Transverse colon (tissue), 3 donors: ENCODE measurements at regions not wholly inside any gene's neighbourhood (a gene's known extent, or its start where the extent isn't known, plus 50 kb on each side); places are given as distances from the start of the nearest gene placed in this dataset.

Source experiments
- CTCF ChIP-seq, 5 experiments: fragments of 200-600 bp in 3 of 5; fragments of 450-650 bp in 2 of 5; sonication (generic) in 3 of 5; IDR thresholded peaks; 1 replicate in 2 of 5; 2 replicates in 3 of 5; pipeline ENCODE4 v1.5.1; 2016 to 2017; ENCODE audit warnings: antibody characterized with exemption in 5 of 5, inconsistent platforms in 3 of 5, mild to moderate bottlenecking in 2 of 5, moderate library complexity in 1 of 5
- POLR2A ChIP-seq: fragments of 450-650 bp; IDR thresholded peaks from one replicate; pipeline ENCODE4 v1.6.1; 2016; ENCODE audit warnings: antibody characterized with exemption, mild to moderate bottlenecking, moderate library complexity

- TF ChIP-seq POLR2A (no peak), CTCF (IDR thresholded peaks at IDR 0.05) (no peak)
Observed at GRCh38 chr4:14504162-14504561, 498.1 kb upstream of the CPEB2 start.
